D721Med (cell line): ENCODE measurements at regions not wholly inside any gene's neighbourhood (a gene's known extent, or its start where the extent isn't known, plus 50 kb on each side); places are given as distances from the start of the nearest gene placed in this dataset.

Source experiments
- DNase-seq: peaks from one replicate; pipeline ENCODE4 v3.0.0; 2011; ENCODE audit warnings: low spot score; ENCODE audit not compliant: insufficient read length
- FAIRE-seq: peaks from 2 replicates; lab custom pipeline; 2011; peaks lifted over from hg19 to GRCh38; lab: Jason Lieb, UNC
- TF ChIP-seq, protein P1 (sequence below): IDR thresholded peaks from 2 replicates; pipeline ENCODE4 v1.5.1; 2012; ENCODE audit warnings: mild to moderate bottlenecking, control low read depth; ENCODE audit not compliant: insufficient read depth; ENCODE audit errors: missing control alignments

- DNase-seq (no peak), FAIRE-seq (no peak)
- TF ChIP-seq, protein P1, sequence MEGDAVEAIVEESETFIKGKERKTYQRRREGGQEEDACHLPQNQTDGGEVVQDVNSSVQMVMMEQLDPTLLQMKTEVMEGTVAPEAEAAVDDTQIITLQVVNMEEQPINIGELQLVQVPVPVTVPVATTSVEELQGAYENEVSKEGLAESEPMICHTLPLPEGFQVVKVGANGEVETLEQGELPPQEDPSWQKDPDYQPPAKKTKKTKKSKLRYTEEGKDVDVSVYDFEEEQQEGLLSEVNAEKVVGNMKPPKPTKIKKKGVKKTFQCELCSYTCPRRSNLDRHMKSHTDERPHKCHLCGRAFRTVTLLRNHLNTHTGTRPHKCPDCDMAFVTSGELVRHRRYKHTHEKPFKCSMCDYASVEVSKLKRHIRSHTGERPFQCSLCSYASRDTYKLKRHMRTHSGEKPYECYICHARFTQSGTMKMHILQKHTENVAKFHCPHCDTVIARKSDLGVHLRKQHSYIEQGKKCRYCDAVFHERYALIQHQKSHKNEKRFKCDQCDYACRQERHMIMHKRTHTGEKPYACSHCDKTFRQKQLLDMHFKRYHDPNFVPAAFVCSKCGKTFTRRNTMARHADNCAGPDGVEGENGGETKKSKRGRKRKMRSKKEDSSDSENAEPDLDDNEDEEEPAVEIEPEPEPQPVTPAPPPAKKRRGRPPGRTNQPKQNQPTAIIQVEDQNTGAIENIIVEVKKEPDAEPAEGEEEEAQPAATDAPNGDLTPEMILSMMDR, result no peak
These were observed 1083.8 kb upstream of the NUDT12 start for GRCh38 chr5:104646416-104646815.

GRCh38 chr5:104643320-104643719, 1080.7 kb upstream of the NUDT12 start:
- DNase-seq (no peak), FAIRE-seq (no peak)
- TF ChIP-seq, protein P1, result no peak

- FAIRE-seq (no peak), DNase-seq (no peak)
- TF ChIP-seq, protein P1, result no peak
These were observed 1072.6 kb upstream of the NUDT12 start for GRCh38 chr5:104635227-104635626.

DNA sequence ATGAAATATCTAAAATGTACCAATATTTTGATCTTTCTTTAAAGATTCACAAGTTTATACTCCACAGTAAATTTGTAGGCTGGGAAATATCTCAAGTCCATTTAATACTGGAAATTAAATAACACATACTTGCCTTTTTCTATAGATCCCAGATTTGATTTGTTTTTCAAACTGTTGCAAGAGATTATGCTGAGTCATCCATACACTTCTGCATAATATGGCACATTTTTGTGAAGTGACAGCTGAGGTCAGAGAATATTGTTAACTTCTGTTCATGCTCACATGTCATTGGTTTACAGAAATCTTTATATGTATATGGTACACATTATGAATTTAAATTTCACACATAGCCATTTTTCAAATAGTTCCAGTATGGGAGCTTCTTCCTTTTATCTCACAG, 1066.3 kb upstream of the NUDT12 start:
- TF ChIP-seq, protein P1, result no peak
- no peak for FAIRE-seq
- DNase-seq, result no peak

DNA sequence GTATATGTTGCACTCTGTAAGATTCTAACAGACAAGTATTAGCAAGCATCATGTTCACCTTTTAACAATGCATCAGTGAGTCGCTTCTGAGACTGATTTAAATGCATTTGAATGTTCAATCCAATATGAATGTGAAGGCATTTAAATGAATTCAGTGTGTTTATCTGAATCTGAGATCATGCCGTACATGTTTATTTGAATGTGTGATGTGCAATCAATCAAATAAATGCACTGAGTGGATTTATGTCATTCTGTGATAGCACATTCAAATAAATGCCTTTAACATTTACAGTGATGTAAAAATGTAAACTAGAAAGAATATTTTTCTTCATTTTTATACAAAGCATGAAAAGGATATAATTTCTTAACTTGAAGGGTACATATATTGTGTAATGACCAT, 1063.5 kb upstream of the NUDT12 start:
- DNase-seq, result no peak
- TF ChIP-seq, protein P1, result no peak
- no peak for FAIRE-seq

DNA sequence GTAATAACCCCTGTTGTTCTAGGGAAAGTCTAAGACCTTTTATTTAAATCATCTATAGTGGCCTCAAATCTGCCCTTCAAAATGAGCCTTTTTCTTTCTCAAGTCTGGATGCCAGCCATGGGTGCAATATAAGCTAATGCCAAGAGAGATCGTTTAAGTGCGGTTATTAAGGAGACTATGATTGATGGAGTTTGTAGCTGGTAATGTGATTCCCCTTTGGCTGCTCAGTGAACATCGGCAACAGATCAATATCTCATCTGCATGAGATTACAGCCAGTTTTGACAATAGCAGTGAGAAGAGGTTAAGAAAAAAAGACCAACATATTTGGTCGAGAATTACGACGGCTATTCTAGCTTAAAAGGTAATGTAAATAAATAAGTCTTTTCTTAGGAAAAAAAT, 1049.4 kb upstream of the NUDT12 start:
- TF ChIP-seq, protein P1, result no peak
- FAIRE-seq (no peak), DNase-seq (no peak)

DNA sequence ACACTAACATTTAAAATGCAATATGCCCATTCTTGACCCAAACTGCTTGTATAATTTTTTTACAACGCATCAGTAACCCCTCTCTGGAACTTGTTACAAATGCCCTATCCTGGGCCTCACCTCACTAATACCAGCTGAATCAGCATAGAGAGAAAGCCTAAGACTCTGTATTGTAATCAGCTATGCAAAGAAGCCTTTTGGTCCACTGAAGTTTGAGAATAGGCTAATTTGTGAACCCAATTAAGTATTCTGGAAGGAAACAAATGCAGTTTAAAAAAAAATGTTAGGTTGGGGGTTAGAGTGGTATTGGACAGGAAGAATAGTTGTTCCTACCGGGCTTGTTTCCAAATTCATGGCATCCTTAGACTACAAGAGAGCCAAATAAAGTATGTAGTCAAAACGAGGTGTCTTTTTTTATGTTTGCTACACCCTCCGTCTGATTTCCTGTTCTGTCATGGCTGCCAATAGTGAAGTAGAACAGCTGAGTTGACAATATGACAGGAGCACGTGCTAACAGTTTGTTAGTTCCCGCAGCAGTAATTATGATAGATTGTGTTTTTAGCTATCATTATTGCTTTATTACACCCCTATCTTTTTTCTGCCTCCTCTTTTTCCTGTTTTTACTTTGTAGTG, 1048.7 kb upstream of the NUDT12 start:
- no peak for FAIRE-seq
- no peak for DNase-seq
- TF ChIP-seq, protein P1, result no peak
